Activated B cell treated with CpG ODN at 0.5 μM for 24 hours (primary cell): ENCODE measurements at regions not wholly inside any gene's neighbourhood (a gene's known extent, or its start where the extent isn't known, plus 50 kb on each side); places are given as distances from the start of the nearest gene placed in this dataset.

Experiments
- ATAC-seq: fragments of 200-7000 bp; cut with Tn5 transposase; one replicate; pipeline ENCODE4 v1.10.0; 2021; ENCODE audit warnings: low read depth, mild to moderate bottlenecking, moderate library complexity
- CTCF ChIA-PET: fragments of 350-600 bp; sonication (Branson Sonifier 250); formaldehyde crosslinking; loops from one replicate; lab custom pipeline; 2021; ENCODE audit warnings: antibody characterized with exemption; lab: Charles Lee
- POLR2A ChIA-PET: fragments of 350-600 bp; sonication (Branson Sonifier 250); formaldehyde crosslinking; loops from one replicate; lab custom pipeline; 2021; ENCODE audit warnings: antibody characterized with exemption; lab: Charles Lee
- DNase-seq: peaks from one replicate; pipeline ENCODE4 v3.0.0; 2022
- H3K27ac Mint-ChIP-seq: one replicate; pipeline ENCODE4 v1.8.0; 2020; ENCODE audit warnings: mixed read lengths
- H3K27me3 Mint-ChIP-seq: one replicate; pipeline ENCODE4 v1.8.0; 2021; ENCODE audit warnings: mixed read lengths
- H3K36me3 Mint-ChIP-seq: one replicate; pipeline ENCODE4 v1.8.0; 2021; ENCODE audit warnings: low read depth, mixed read lengths
- H3K4me1 Mint-ChIP-seq: one replicate; pipeline ENCODE4 v1.8.0; 2021; ENCODE audit warnings: mixed read lengths
- H3K4me3 Mint-ChIP-seq: one replicate; pipeline ENCODE4 v1.8.0; 2020; ENCODE audit warnings: mild to moderate bottlenecking, mixed read lengths
- H3K9me3 Mint-ChIP-seq: one replicate; pipeline ENCODE4 v1.8.0; 2020; ENCODE audit warnings: mixed read lengths
- CTCF ChIP-seq: fragments of 200-600 bp; IDR thresholded peaks from one replicate; pipeline ENCODE4 v1.8.0; 2022; ENCODE audit warnings: antibody characterized with exemption, mild to moderate bottlenecking
- intact Hi-C: fragments of 100-400 bp; cut with micrococcal nuclease; formaldehyde crosslinking; loops from one replicate; pipeline ENCODE4 v1.15.1; 2024

- ChIA-PET POLR2A (interaction anchor here (1.0 to 3.1 kb wide), 2 partner anchors 9 to 20 kb away, joined by 3 to 13 read pairs; no protein-coding TSS in a partner anchor), CTCF (interaction anchor here (1.3 kb wide), 1 partner anchor 58 kb away, joined by 3 read pairs; no protein-coding TSS in a partner anchor)
- Mint-ChIP-seq H3K9me3 (no peaks in the 10 kb centered on the region), H3K27me3 (no peaks in the 10 kb centered on the region), H3K27ac (no peak overlapping the region), H3K36me3 (peaks cover 6% of the 10 kb centered on the region), H3K4me1 (peaks cover 27% of the 10 kb centered on the region), H3K4me3 (no peak overlapping the region)
- ATAC-seq = no peak
- DNase-seq = no peak
- intact Hi-C loops = no loop called here
- no peak for TF ChIP-seq CTCF
These were observed 86.5 kb upstream of the PPARA start for GRCh38 chr22:46063846-46064227.

- no peak for TF ChIP-seq CTCF
- ChIA-PET CTCF (interaction anchor here (1.3 kb wide), 1 partner anchor 58 kb away, joined by 3 read pairs; no protein-coding TSS in a partner anchor), POLR2A (interaction anchor here (1.0 to 3.1 kb wide), 2 partner anchors 10 to 20 kb away, joined by 3 to 13 read pairs; no protein-coding TSS in a partner anchor)
- no peak overlapping the region for H3K27ac Mint-ChIP-seq
- H3K4me3 Mint-ChIP-seq = no peak overlapping the region
- intact Hi-C loops = no loop called here
- ATAC-seq (no peak), DNase-seq (no peak)
- H3K9me3 Mint-ChIP-seq = no peaks in the 10 kb centered on the region
- no peaks in the 10 kb centered on the region for H3K27me3 Mint-ChIP-seq
- H3K36me3 Mint-ChIP-seq = peaks cover 6% of the 10 kb centered on the region
- H3K4me1 Mint-ChIP-seq = peaks cover 29% of the 10 kb centered on the region
These were observed 85.9 kb upstream of the PPARA start for GRCh38 chr22:46064228-46064965.

GRCh38 chr22:46064966-46065666, 85.2 kb upstream of the PPARA start:
- Mint-ChIP-seq H3K36me3 (peaks cover 6% of the 10 kb centered on the region), H3K27me3 (no peaks in the 10 kb centered on the region), H3K27ac (no peak overlapping the region), H3K9me3 (no peaks in the 10 kb centered on the region), H3K4me1 (peaks cover 32% of the 10 kb centered on the region), H3K4me3 (no peak overlapping the region)
- DNase-seq (no peak), ATAC-seq (no peak)
- ChIA-PET POLR2A (interaction anchor here (1.0 to 3.1 kb wide), 2 partner anchors 11 to 21 kb away, joined by 3 to 13 read pairs; no protein-coding TSS in a partner anchor), CTCF (interaction anchor here (1.3 kb wide), 1 partner anchor 59 kb away, joined by 3 read pairs; no protein-coding TSS in a partner anchor)
- TF ChIP-seq CTCF = no peak
- intact Hi-C loops = no loop called here

GRCh38 chr22:46065691-46066454, 84.5 kb upstream of the PPARA start:
- Mint-ChIP-seq H3K9me3 (no peaks in the 10 kb centered on the region), H3K4me1 (peaks cover 32% of the 10 kb centered on the region), H3K4me3 (no peak overlapping the region), H3K27ac (no peak overlapping the region), H3K27me3 (no peaks in the 10 kb centered on the region), H3K36me3 (peaks cover 6% of the 10 kb centered on the region)
- ChIA-PET CTCF (no interaction called here), POLR2A (interaction anchor here (1.3 kb wide), 1 partner anchor 12 kb away, joined by 5 read pairs; no protein-coding TSS in a partner anchor)
- no peak for TF ChIP-seq CTCF
- intact Hi-C loops = no loop called here
- ATAC-seq (no peak), DNase-seq (no peak)
